Stimulated activated naive CD8-positive, alpha-beta T cell treated with anti-CD3 and anti-CD28 coated beads, Interleukin-15, Interleukin-2, amounts not matched to agents 100 U/mL and 50 U/mL, for 24 hours (primary cell): ENCODE measurements at regions not wholly inside any gene's neighbourhood (a gene's known extent, or its start where the extent isn't known, plus 50 kb on each side); places are given as distances from the start of the nearest gene placed in this dataset.
A peak's percentile ranks its signal among the peaks of the same experiment; 100 is the strongest.

Experiments used
- ATAC-seq: fragments of 150-1000 bp; cut with Tn5 transposase; one replicate; pipeline ENCODE4 v1.10.0; 2021
- DNase-seq: peaks from one replicate; pipeline ENCODE4 v3.0.0; 2021

DNA sequence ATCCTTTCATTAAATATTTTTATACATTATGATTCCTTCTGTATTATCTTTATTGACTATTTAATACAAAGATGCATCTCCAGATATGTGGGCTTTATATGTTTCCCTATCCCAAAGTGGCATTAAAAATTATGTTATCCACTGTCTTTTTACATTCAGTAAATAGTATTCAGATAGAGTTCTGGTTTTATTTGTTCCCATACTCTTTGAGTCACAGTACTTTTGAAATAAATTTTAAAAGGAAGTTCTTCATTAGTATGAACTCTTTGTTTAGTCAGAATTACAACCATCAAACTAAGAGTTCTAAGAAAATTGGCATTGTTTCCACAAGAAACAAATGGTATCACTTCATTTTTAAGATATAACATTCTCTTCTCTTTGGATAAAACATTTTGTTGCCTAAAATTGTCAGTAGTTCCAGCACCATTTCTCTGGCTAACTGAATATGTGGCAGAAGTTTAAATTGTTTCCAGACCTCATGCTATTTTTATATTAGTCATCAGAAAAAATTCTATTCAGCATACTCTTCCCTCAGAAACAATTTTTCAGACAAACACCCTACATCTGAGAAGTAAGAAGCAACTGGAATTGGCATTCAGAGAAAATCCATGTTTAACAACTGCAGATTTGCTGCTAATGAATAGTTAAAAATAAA is 88.5 kb upstream of the COL5A2 start:
- no peak for DNase-seq
- ATAC-seq = no peak

DNA sequence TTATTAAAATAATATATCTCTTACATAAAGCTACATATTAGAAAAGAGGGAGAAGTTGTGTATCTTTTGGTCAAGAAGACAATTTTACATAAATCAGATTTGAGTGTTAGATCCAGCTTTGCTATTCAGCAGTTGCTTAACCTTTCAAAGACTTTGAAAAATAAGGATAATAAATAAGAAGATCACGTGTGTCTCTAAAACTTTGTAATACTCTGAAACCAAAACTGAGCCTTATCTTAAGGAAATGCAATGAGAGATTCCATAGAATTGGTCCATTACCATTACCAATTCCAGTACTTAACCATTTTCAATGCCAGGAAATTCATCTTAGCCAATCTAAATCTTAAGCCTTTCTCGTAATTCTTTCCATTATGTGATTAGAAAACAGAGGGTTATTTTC is 89.2 kb upstream of the COL5A2 start:
- no peak for DNase-seq
- no peak for ATAC-seq

DNA sequence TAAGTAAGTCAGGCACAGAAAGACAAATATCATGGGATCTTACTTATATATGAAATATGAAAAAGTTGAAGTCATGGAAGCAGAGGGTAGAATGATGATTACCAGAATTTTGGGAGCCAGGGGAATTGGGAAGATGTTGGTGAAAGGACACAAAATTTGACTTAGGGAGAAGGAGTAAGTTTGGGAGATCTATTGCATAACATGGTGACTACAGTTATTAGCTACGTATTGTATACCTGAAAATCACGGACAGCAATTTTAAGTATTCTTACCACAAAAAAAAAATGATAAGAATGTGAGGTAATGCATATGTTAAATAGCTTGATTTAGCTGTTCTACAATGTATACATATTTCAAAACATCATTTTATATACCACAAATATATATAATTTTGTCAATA is 94.2 kb upstream of the COL5A2 start:
- DNase-seq = no peak
- no peak for ATAC-seq

DNA sequence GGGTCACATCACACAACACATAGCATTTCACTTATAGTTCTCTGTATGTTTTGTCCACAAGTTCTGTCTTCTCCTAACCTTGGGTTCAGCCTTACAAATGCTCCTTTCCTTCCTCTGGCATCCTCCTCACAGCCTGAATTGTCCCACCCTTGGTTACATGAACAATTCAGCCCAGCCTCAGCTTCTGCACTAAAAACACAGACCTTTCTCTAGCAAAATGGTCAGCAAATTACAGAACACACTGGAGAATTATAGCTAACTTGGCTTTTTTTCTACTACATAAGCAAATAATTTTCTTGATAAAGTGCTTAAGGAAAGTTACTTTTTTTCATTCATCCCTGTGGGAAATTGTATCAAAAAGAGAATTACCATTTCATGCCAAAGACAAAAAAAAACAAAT is 94.8 kb upstream of the COL5A2 start:
- ATAC-seq = no peak

DNA sequence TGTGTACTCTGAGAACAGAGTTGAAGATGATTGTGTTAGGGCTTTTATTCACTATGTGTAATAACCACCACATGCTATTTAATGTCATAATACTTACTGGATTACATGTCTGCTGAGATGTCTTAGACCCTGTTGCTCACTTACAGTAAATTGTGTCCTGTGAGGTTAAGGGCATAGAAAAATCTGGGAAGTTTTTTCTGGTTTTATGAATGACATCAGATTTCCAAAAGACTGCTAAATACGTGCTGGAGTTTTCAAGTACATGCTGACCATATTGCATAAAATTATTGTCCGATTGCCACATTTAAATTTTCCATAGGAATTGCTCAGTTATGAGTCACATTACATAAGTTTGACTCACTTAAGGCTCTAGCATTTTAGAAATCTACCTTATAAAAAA is 96.7 kb upstream of the COL5A2 start:
- DNase-seq = no peak
- ATAC-seq = peak; percentile 72

More for the DNA sequence above, 94.8 kb upstream of the COL5A2 start:
- no peak for DNase-seq

DNA sequence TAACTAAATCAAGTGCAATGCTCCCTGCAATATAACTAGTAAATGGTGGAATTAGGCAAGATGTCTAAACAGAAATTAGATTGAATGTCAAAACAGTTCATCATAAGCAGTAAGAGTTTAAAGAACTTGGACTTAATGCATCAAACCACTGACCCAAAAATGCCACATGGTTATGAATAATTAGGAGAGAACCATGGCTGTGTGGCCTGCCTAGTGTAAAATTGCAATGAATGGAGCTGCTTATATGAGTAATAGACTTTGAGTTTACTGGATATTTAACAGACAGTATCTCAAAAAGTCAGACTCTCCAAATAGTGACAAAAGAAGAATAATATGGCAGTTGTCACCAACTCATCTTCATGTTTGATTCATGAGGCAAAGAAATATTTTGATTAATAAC is 101.6 kb upstream of the COL5A2 start:
- no peak for DNase-seq

DNA sequence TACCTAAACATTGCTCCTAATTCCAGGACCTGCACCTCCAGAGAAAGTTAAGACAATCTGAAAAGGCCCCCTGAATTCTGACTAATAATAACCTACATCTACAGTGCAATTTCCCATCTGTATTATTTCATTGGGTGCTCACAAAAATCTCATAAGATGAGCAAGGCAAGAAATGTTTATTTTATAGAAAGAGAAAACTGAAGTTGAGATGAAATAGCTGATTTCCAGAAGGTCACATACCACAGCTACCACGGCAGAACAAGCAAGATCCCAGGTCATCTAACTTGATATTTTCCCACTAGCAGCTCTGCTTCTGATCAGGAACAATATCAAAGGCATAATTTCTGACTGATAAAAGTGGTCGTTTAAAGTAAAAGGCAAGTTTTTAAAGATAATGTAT is 105.8 kb upstream of the COL5A2 start:
- DNase-seq = no peak
- no peak for ATAC-seq

More for the DNA sequence above, 101.6 kb upstream of the COL5A2 start:
- no peak for ATAC-seq

DNA sequence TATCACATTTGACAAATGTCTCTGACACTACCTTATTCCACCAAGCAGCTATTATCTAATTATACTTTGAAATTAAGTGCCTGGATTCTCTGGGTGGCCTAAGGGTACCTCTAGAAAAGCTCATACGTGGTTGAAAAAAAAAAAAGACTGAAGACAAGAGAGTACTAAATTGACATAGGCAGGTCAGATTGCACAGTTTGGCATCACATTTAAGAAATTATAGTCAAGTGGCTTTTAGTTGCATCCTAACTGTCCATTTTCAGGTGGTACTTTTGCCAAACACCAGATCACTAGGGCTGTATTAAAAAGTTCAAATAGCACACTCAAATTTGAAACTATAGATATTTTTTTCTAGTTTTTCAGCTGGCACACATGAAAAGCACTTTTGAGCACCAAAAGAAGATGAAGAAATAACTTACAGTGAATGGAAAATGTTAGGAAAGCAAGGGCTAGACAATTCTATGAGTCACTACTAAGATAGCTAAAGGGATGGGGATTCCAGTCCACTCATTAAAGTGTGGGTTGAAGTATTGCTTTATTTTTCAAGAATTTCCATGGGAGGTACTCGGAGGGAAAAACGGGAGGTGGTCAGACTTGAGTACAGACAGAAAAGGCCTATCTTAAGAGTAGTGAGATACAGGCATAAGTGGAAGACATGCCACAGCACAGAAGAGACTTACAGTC is 106.5 kb upstream of the COL5A2 start:
- ATAC-seq (peak; percentile 45), DNase-seq (no peak)

DNA sequence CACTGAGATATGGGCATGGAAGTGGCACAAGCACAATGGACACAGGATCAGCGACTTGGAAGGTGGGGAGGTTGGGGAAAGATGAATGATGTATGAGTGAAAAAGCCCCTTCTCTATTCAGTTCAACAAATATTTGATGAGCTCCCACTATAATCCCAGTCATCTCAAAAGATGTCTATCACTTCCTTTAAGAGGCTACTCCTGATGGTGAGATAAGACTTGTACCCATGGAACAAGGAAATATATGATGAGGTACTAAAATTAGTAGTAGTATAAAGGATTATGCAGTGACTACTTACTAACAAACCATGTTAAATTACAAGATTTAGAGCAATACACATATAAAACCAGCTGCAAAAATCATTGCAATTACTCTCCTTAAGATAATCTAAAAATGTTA is 107.8 kb upstream of the COL5A2 start:
- DNase-seq (no peak), ATAC-seq (no peak)

DNA sequence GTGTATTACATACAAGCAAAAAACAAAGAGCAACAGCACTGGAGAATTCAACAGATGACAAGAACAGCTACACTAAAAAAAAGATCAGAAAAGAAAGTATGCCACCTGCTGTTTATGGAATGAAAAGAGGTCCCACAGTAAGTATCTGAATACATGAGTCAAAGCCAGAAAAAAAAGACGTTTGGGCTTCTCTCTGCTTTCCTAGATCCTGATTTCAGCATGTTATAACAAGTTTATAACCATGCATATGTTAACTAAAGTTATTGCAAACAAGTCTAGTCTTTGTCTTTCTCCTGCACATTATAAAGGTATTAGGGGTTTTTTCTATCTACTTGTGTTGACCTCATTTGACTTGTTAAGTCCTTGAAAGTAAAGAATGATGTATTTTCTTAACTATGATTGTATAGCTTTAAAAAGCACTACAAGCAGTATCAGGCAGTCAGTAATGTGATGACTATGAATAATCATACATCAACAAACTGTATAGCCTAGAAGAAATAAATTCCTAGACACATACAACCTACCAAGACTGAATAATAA is 108.5 kb upstream of the COL5A2 start:
- no peak for DNase-seq
- ATAC-seq = peak; percentile 34

DNA sequence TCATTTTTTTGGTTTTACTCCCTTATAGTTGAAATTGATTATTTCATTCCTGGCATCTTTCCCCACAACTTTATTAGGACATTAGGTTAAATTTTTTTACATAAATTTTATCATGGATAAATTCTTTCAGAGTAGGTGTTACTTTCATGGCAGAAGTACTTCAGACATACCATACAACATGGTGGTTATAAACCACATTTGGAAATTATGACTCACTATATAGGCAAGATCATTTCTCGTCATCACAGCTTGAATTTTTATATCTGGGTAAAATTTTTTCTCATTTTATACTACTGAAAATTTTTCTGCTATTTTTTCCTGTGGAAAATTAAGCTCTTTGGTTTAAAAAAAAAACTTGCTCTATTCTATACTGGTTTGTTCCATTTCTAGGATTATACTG is 111.9 kb upstream of the COL5A2 start:
- ATAC-seq (peak; percentile 56), DNase-seq (no peak)

DNA sequence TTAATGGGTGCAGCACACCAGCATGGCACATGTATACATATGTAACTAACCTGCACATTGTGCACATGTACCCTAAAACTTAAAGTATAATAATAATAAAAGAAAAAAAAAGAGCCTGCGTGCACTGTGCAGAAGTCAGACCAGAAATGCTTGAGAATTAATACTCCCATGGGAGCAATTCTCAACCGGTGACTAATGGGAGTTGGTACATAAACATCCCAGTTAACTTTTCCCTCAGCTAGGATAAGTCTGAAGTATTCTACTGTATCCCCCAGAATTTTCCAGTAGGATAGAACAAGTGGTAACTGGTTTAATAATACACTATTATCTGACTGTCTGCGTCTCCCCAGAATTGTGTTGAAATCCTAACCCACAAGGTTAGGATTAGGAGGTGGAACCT is 113.6 kb upstream of the COL5A2 start:
- DNase-seq (no peak), ATAC-seq (no peak)

DNA sequence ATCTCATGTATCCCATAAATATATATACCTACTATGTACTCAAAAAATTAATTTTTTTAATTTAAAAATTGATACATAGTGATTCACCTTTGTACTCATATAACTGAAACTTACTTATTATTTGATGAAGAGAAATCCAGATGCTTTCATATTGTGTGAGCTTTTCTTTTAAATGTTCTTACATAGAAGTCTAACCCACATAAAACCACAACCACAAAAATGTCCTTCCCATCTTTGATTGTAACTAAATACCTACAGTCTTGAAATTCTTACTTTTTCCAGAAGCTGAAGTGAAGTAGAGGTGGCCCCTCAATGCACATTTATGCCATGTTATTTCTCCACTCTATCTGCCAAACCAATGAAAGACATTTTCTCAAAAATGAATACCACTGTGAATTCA is 117.9 kb upstream of the COL5A2 start:
- peak; percentile 59 for ATAC-seq
- DNase-seq = no peak

DNA sequence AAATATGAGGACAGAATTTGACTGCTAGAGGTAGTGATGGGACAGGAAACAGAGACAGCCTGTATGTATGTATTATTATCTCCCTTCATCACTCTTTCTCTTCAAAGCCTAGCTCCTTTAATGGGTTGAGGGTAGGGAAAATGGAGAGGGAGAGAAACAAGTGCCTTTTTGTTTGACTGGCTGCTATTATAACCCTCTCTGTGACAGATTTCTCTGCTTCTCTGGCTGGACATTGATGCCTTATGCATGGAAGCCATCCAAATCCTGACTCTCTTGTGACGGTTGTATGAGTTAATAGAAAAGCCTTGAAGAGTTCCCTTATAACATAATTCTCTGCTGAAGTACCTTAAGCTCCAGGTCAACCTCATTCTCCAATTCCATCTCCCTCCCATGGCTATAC is 118.5 kb upstream of the COL5A2 start:
- ATAC-seq = no peak
- no peak for DNase-seq

DNA sequence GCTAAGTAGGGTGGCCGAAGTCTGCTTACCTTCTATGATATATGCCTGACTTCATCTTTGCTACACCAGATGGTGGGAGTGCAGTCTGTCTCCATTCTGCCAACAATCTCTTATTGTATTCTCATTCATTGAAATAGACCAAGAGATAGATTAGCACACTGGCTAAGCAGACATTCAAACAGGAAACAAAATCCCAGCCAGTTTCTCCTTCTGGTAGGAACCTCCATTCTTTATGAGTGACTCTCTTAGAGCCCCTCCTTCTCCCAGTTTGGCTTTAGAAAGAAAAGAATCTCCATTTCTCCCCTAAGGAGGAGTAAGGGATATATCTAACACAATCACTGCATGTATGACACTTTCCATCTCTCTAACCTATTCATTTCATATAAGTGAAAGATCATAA is 118.9 kb upstream of the COL5A2 start:
- DNase-seq (no peak), ATAC-seq (no peak)

DNA sequence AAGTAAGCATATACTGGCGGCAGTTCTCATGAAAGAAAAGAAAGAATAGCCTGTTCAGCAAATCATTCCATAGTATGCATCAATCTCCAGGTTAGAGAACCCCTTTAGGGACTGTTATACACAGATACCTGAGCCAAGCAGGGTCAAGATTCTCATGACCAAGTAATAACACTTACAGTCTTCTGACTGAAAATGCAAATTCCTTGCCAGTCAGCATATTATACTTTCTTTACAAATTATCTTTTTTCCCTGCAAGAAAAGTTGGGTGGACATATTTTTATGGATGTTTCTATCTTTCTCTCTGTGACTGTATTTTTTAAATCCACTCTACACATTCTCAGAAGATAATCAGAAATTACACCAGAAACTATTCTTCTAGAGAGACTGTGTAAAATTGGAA is 120.4 kb upstream of the COL5A2 start:
- no peak for DNase-seq
- no peak for ATAC-seq

DNA sequence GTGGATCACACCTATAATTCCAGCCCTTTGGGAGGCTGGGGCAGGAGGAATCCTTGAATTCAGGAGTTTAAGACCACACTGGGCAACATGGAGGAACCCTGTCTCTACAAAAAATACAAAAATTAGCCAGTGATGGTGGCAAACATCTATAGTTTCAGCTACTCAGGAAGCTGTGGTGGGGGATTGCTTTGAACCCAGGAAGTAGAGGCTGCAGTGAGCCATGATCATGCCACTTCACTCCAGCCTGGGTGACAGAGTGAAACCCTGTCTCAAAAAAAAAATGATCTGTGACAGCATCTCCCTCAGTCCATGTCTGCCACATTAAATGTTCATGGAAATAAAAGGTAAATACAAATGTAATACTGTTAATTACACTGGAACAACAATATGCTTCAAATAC is 121.4 kb upstream of the COL5A2 start:
- ATAC-seq (no peak), DNase-seq (no peak)

DNA sequence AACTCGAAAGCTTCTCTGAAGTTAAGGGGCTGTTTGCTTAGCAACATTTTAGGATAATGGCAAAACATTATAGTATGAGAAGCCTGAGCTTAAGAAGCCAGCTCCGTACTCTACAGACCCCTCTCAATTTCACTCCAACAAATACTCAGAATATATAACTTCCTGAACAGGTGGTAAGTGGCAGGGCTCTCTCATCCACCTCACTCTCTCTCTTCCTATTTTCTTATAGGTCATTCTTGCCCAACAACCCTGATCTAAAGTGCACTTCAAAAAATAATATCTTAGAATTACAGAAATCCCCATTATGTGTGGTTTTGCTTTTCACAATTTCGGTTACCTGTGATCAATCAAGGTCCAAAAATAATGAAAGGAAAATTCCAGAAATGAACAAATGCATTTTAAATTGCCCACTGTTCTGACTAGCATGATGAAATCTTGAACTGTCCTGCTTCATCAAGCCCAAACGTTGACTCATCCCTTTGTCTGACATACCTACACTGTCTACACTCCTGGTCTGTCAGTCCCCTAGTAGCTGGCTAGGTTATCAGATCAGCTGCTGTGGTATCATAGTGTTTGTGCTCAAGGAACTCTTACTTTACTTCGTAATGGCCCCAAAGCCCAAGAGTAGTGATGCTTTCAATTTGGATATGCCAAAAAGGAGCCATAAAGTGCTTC is 122.8 kb upstream of the COL5A2 start:
- DNase-seq = no peak
- peak; percentile 83 for ATAC-seq

DNA sequence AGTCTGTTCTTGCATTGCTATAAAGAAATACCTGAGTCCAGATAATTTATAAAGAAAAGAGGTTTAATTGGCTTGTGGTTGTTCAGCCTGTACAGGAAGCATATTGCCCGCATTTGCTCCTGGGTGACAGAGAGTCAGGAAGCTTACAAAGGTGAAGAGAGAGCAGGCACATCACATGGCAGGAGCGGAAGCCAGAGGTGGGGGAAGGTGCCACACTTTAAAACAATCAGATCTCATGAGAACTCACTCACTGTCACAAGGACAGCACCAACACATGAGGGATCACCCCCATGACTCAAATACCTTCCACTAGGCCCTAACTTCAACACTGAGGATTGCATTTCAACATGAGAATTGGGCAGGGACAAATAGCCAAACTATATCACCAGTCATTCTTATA is 124.8 kb upstream of the COL5A2 start:
- no peak for DNase-seq
- peak; percentile 77 for ATAC-seq

DNA sequence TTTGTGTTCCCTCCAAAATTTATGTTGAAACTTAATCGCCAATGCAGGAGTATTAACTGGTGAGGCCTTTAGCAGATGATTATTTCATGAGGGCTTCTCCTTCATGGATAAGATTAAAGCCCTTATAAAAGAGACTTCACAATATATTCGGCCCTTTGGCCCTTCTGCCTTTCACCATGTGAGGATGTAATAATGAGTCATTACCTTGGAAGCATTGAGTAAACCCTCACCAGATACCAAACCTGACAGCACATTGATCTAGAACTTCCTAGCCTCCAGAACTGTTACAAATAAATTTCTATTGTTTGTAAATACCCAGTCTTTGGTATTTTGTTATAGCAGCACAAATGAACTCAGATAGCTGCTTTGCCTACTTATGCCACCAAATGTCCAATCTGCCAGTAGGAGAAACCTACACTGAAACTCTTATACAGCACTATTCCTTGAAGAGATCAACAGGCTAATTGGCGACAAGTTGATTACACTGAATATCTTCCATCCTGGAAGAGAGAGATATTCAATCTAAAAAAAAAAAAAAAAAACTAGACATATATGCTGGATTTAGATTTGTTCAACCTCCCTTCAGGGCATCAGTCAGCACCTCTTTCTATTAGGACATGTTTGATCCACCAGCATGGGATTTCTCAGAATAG is 125.9 kb upstream of the COL5A2 start:
- ATAC-seq (no peak), DNase-seq (no peak)

DNA sequence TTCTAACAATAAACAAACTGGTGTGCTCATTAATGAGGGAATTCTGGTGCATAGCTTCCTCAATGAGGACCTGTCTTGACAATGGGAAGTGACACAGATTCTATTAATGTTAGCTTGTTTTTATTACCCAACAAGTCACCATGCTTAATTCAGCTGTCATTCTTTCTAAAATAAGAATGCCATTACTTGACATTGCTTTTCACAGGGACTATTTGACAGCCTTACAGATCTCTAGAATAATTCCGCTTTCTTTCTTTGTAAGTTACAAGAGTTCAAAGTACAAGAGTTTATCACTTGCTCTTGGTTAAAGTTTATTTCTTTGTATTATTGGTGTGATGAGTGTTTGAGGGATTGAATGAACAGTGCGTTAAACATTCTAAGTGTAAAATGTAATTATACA is 127.0 kb upstream of the COL5A2 start:
- ATAC-seq = no peak
- no peak for DNase-seq

DNA sequence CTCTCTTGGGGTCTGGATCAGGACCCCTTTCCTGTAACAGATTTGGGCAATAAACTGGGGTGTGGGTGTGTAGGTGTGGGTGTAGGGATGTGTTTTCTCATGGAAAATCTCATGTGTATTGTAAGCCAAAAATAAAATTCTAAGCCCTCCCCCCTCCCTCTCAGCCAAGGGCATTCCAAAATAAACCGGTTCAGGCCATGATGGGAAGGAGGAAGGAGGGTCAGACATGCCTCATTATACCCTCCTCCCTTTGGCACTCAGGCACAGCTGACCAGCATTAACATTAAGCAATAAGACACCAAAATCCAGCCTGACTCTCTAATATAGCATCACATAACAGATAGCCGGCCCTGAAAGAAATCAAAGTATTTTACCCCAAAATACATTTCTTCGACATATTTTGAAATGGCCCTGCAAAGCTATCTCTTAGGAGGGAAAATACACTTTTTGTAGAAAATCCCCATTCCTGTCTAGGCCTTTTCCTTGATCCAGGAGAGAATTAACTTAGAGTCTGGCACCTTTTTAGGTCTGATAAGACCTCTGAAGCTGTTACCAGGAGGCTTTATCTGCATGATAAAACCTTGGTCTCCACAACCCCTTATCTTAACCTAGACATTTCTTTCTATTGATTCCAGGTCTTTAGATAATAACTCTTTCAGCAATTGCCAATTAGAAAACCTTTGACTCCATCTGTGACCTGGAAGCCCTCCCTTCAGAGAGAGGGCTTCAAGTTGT is 128.7 kb upstream of the COL5A2 start:
- no peak for ATAC-seq
- DNase-seq = no peak
